ENCODE measurements at regions not wholly inside any gene's neighbourhood (a gene's known extent, or its start where the extent isn't known, plus 50 kb on each side); places are given as distances from the start of the nearest gene placed in this dataset.
"Not testable (repeated sequence)": the region's sequence is repeated elsewhere in the genome, so short reads cannot be mapped to it uniquely, and the experiment has no call there.

GRCh38 chr2:47964277-47964676 is 58.0 kb upstream of the FBXO11 start:
- H3K4me3 ChIP-seq (ENCODE audit: low read depth, low read length), result no peak overlapping the region
- DNase-seq (ENCODE audit: low read depth), result no peak
- TF ChIP-seq CTCF (IDR thresholded peaks at IDR 0.05; ENCODE audit: low read depth, low read length, missing control alignments), result no peak

- H3K4me3 ChIP-seq (ENCODE audit: low read depth, low read length), result no peak overlapping the region
- no peak for DNase-seq (ENCODE audit: low read depth)
- no peak for TF ChIP-seq CTCF (IDR thresholded peaks at IDR 0.05; ENCODE audit: low read depth, low read length, missing control alignments)
Observed at GRCh38 chr2:47964722-47965434, 58.6 kb upstream of the FBXO11 start.

- DNase-seq (ENCODE audit: low read depth), result not testable (repeated sequence)
Observed at GRCh38 chr2:47976728-47977127, 70.4 kb upstream of the FBXO11 start.

GRCh38 chr2:47984041-47984440 is 77.7 kb upstream of the FBXO11 start:
- TF ChIP-seq CTCF (IDR thresholded peaks at IDR 0.05; ENCODE audit: low read depth, low read length, missing control alignments), result no peak
- H3K4me3 ChIP-seq (ENCODE audit: low read depth, low read length), result no peak overlapping the region
- DNase-seq (ENCODE audit: low read depth), result no peak

More at GRCh38 chr2:47976728-47977127, 70.4 kb upstream of the FBXO11 start:
- H3K4me3 ChIP-seq (ENCODE audit: low read depth, low read length), result not testable (repeated sequence)

- no peak for TF ChIP-seq CTCF (IDR thresholded peaks at IDR 0.05; ENCODE audit: low read depth, low read length, missing control alignments)
- no peak for DNase-seq (ENCODE audit: low read depth)
- H3K4me3 ChIP-seq (ENCODE audit: low read depth, low read length), result no peak overlapping the region
Observed at GRCh38 chr2:47990503-47990902, 84.2 kb upstream of the FBXO11 start.

- no peak for DNase-seq (ENCODE audit: low read depth)
- H3K4me3 ChIP-seq (ENCODE audit: low read depth, low read length), result no peak overlapping the region
- no peak for TF ChIP-seq CTCF (IDR thresholded peaks at IDR 0.05; ENCODE audit: low read depth, low read length, missing control alignments)
Observed at GRCh38 chr2:47992671-47993070, 86.4 kb upstream of the FBXO11 start.

- TF ChIP-seq CTCF (IDR thresholded peaks at IDR 0.05; ENCODE audit: low read depth, low read length, missing control alignments), result no peak
- no peak for DNase-seq (ENCODE audit: low read depth)
- no peak overlapping the region for H3K4me3 ChIP-seq (ENCODE audit: low read depth, low read length)
Observed at GRCh38 chr2:47996808-47997207, 90.5 kb upstream of the FBXO11 start.
